H1 (cell line): ENCODE measurements at regions not wholly inside any gene's neighbourhood (a gene's known extent, or its start where the extent isn't known, plus 50 kb on each side); places are given as distances from the start of the nearest gene placed in this dataset.
"Not testable (repeated sequence)": the region's sequence is repeated elsewhere in the genome, so short reads cannot be mapped to it uniquely, and the experiment has no call there.

Experiments
- CTCF ChIA-PET: fragments of 300-600 bp; sonication (Branson Sonifier 250); formaldehyde crosslinking; loops from one replicate; lab custom pipeline; 2021; ENCODE audit not compliant: partially characterized antibody; lab: Charles Lee
- POLR2A ChIA-PET: fragments of 300-600 bp; sonication (Branson Sonifier 250); formaldehyde crosslinking; loops from one replicate; lab custom pipeline; 2021; ENCODE audit warnings: inconsistent platforms; ENCODE audit not compliant: partially characterized antibody; lab: Charles Lee
- DNase-seq, 2 experiments: peaks; one replicate each; pipeline versions ENCODE4 v3.0.0 to v3.0.0-alpha.2; 2010 to 2022; ENCODE audit warnings: low spot score in 2 of 2, low read depth in 1 of 2, mixed read lengths in 1 of 2
- FAIRE-seq: peaks from 2 replicates; lab custom pipeline; 2011; peaks lifted over from hg19 to GRCh38; lab: Jason Lieb, UNC
- H2AFZ ChIP-seq: 2 replicates; pipeline ENCODE4 v1.8.1; 2012; ENCODE audit warnings: low read length, inconsistent platforms
- H2AK5ac ChIP-seq: 2 replicates; pipeline ENCODE4 v1.6.1; 2013; ENCODE audit warnings: low read depth, low read length
- H2BK120ac ChIP-seq: replicated peaks from 2 replicates; pipeline ENCODE3; 2013; ENCODE audit warnings: low read depth, low read length, inconsistent platforms
- H2BK12ac ChIP-seq: 2 replicates; pipeline ENCODE4 v1.6.1; 2013; ENCODE audit warnings: low read depth, low read length
- H2BK15ac ChIP-seq: 2 replicates; pipeline ENCODE4 v1.6.1; 2013; ENCODE audit warnings: low read length
- H2BK20ac ChIP-seq: 2 replicates; pipeline ENCODE4 v1.6.1; 2013; ENCODE audit warnings: low read length
- H2BK5ac ChIP-seq: 2 replicates; pipeline ENCODE4 v1.6.1; 2013; ENCODE audit warnings: low read depth, low read length
- H3K14ac ChIP-seq: 2 replicates; pipeline ENCODE4 v1.6.1; 2013; ENCODE audit warnings: inconsistent platforms; ENCODE audit not compliant: insufficient read length
- H3K18ac ChIP-seq: 2 replicates; pipeline ENCODE4 v1.6.1; 2013; ENCODE audit warnings: low read length; ENCODE audit errors: extremely low read depth
- H3K23ac ChIP-seq: 2 replicates; pipeline ENCODE4 v1.6.1; 2013; ENCODE audit warnings: inconsistent platforms; ENCODE audit not compliant: insufficient read length
- H3K23me2 ChIP-seq: 2 replicates; pipeline ENCODE4 v1.6.1; 2013; ENCODE audit warnings: low read depth, low read length
- H3K27ac ChIP-seq: 2 replicates; pipeline ENCODE4 v1.6.1; 2011; ENCODE audit warnings: low read depth, low read length, inconsistent platforms
- H3K27me3 ChIP-seq, 4 experiments: replicated peaks in 1 of 4; 1 replicate in 1 of 4; 2 replicates in 3 of 4; pipeline versions ENCODE4 v1.6.1 to v1.8.1; 2011 to 2013; ENCODE audit warnings: low read length in 3 of 4, mild to moderate bottlenecking in 3 of 4, inconsistent platforms in 2 of 4, mixed read lengths in 2 of 4, moderate library complexity in 1 of 4; ENCODE audit not compliant: control insufficient read depth in 3 of 4, insufficient read depth in 3 of 4; ENCODE audit errors: extremely low read depth in 1 of 4
- H3K36me3 ChIP-seq, 4 experiments: 2 replicates each; pipeline versions ENCODE4 v1.6.1 to v1.8.1; 2011 to 2013; ENCODE audit warnings: mild to moderate bottlenecking in 4 of 4, low read length in 3 of 4, moderate library complexity in 2 of 4, control low read depth in 1 of 4, inconsistent platforms in 1 of 4; ENCODE audit not compliant: insufficient read depth in 4 of 4, control insufficient read depth in 2 of 4
- H3K4ac ChIP-seq: replicated peaks from 2 replicates; pipeline ENCODE3; 2013; ENCODE audit warnings: low read length, low read depth, mixed read lengths, inconsistent platforms; ENCODE audit not compliant: insufficient read length
- H3K4me1 ChIP-seq, 4 experiments: replicated peaks in 1 of 4; 1 replicate in 1 of 4; 2 replicates in 3 of 4; pipeline versions ENCODE4 v1.6.1 to v1.8.1; 2011 to 2013; ENCODE audit warnings: low read length in 3 of 4, inconsistent platforms in 2 of 4, mixed read lengths in 1 of 4; ENCODE audit not compliant: insufficient read depth in 4 of 4, control insufficient read depth in 3 of 4
- H3K4me2 ChIP-seq, 2 experiments: 2 replicates each; pipeline versions ENCODE4 v1.6.1 to v1.8.1; 2011 to 2013; ENCODE audit warnings: low read depth in 2 of 2, low read length in 2 of 2, control low read depth in 1 of 2, inconsistent platforms in 1 of 2, mild to moderate bottlenecking in 1 of 2; ENCODE audit not compliant: insufficient read depth in 1 of 2
- H3K4me3 ChIP-seq, 4 experiments: fragments of 200-600, 300-600 bp in 1 of 4; sonication (generic), shearing (Covaris generic), sonication (Bioruptor Twin) in 1 of 4; 2 replicates each; pipeline versions ENCODE4 v1.5.1 to v1.8.1; 2011 to 2016; ENCODE audit warnings: low read length in 4 of 4, low read depth in 3 of 4, control low read depth in 2 of 4, inconsistent platforms in 2 of 4, mild to moderate bottlenecking in 2 of 4, mixed read lengths in 1 of 4, moderate library complexity in 1 of 4; ENCODE audit not compliant: insufficient read depth in 2 of 4; ENCODE audit errors: extremely low read depth in 1 of 4
- H3K56ac ChIP-seq: replicated peaks from 2 replicates; pipeline ENCODE3; 2013; ENCODE audit warnings: low read depth, mild to moderate bottlenecking, mixed read lengths, low read length, inconsistent platforms; ENCODE audit not compliant: insufficient read length
- H3K79me1 ChIP-seq: 2 replicates; pipeline ENCODE4 v1.6.1; 2013; ENCODE audit warnings: low read depth, low read length, control low read depth
- H3K79me2 ChIP-seq, 2 experiments: 2 replicates each; pipeline versions ENCODE4 v1.6.1 to v1.8.1; 2012 to 2013; ENCODE audit warnings: low read length in 2 of 2, mild to moderate bottlenecking in 2 of 2, inconsistent platforms in 1 of 2; ENCODE audit not compliant: insufficient read depth in 2 of 2, control insufficient read depth in 1 of 2
- H3K9ac ChIP-seq, 4 experiments: replicated peaks in 1 of 4; 1 replicate in 1 of 4; 2 replicates in 3 of 4; pipeline versions ENCODE4 v1.6.1 to v1.8.1; 2011 to 2013; ENCODE audit warnings: low read depth in 3 of 4, low read length in 3 of 4, control low read depth in 2 of 4, mild to moderate bottlenecking in 2 of 4, moderate library complexity in 2 of 4, inconsistent platforms in 1 of 4; ENCODE audit errors: extremely low read depth in 1 of 4
- H3K9me3 ChIP-seq, 2 experiments: 2 replicates each; pipeline versions ENCODE4 v1.6.1 to v1.8.1; 2012 to 2013; ENCODE audit warnings: mild to moderate bottlenecking in 2 of 2, moderate library complexity in 2 of 2, control low read depth in 1 of 2, inconsistent platforms in 1 of 2, low read depth in 1 of 2, low read length in 1 of 2, mixed read lengths in 1 of 2; ENCODE audit not compliant: insufficient read depth in 2 of 2
- H4K20me1 ChIP-seq, 2 experiments: replicated peaks in 1 of 2; 2 replicates each; pipeline versions ENCODE3 to v1.8.1; 2011 to 2013; ENCODE audit warnings: inconsistent platforms in 2 of 2, low read length in 2 of 2, mild to moderate bottlenecking in 1 of 2; ENCODE audit not compliant: insufficient read depth in 2 of 2, control insufficient read depth in 1 of 2
- H4K5ac ChIP-seq: 2 replicates; pipeline ENCODE4 v1.6.1; 2013; ENCODE audit warnings: low read length, low read depth, mixed read lengths, inconsistent platforms; ENCODE audit not compliant: insufficient read length
- H4K8ac ChIP-seq: 2 replicates; pipeline ENCODE4 v1.8.0; 2013; ENCODE audit warnings: mild to moderate bottlenecking, moderate library complexity, low read length, inconsistent platforms; ENCODE audit not compliant: insufficient read depth; ENCODE audit errors: extremely low read depth
- H4K91ac ChIP-seq: replicated peaks from 2 replicates; pipeline ENCODE3; 2013; ENCODE audit warnings: low read length, mixed read lengths, inconsistent platforms; ENCODE audit not compliant: insufficient read length
- WGBS, 2 experiments: shearing (Covaris generic) in 1 of 2; methylation state at CpG; one replicate each; pipeline versions ENCODE4 v1.1.6 to v1.1.7; 2013 to 2015; ENCODE audit warnings: low lambda C conversion rate in 2 of 2, mixed read lengths in 2 of 2, inconsistent platforms in 1 of 2, low coverage in 1 of 2, missing lambda C conversion rate in 1 of 2; ENCODE audit not compliant: insufficient replicate concordance in 2 of 2, insufficient coverage in 1 of 2, insufficient read length in 1 of 2; ENCODE audit errors: extremely low coverage in 1 of 2, missing lambda C conversion rate in 1 of 2; 5-methylcytosine and 5-hydroxymethylcytosine counted together

GRCh38 chr14:39497677-39498076 lies 65.4 kb upstream of the FBXO33 start:
- H4K5ac ChIP-seq: not testable (repeated sequence)

More at GRCh38 chr14:39497677-39498076, 65.4 kb upstream of the FBXO33 start:
- H3K14ac ChIP-seq, H4K91ac ChIP-seq, H3K36me3 ChIP-seq, H3K79me2 ChIP-seq, H4K20me1 ChIP-seq, H3K23me2 ChIP-seq, H3K18ac ChIP-seq, H3K4me1 ChIP-seq, H3K4me2 ChIP-seq, DNase-seq, H2BK12ac ChIP-seq, H2AFZ ChIP-seq, H3K27ac ChIP-seq, H2BK5ac ChIP-seq, H3K27me3 ChIP-seq, H3K9ac ChIP-seq, FAIRE-seq, H3K4ac ChIP-seq, H2AK5ac ChIP-seq, H2BK120ac ChIP-seq, H3K4me3 ChIP-seq, H2BK15ac ChIP-seq, H3K79me1 ChIP-seq, H3K23ac ChIP-seq, H4K8ac ChIP-seq, H3K56ac ChIP-seq, H2BK20ac ChIP-seq: not testable (repeated sequence)
- 86% methylated on average over 3 of the region's 3 CpGs; no CpG with 5 or more reads in 1 of the 2 experiments for WGBS, 2 experiments
- ChIA-PET CTCF (interaction anchor here (0.6 to 1.2 kb wide), 2 partner anchors 30 to 242 kb away, joined by 3 to 4 read pairs; no protein-coding TSS in a partner anchor), POLR2A (interaction anchor here (0.6 kb wide), 1 partner anchor 55 kb away, joined by 3 read pairs; no protein-coding TSS in a partner anchor)
- peaks cover 20 to 24% of the 10 kb centered on the region in 2 experiments for H3K9me3 ChIP-seq
